GM23338 (cell line): ENCODE measurements at regions not wholly inside any gene's neighbourhood (a gene's known extent, or its start where the extent isn't known, plus 50 kb on each side); places are given as distances from the start of the nearest gene placed in this dataset.

Source experiments
- EZH2 ChIP-seq: fragments of 200-600 bp; sonication (generic); IDR thresholded peaks from one replicate; pipeline ENCODE4 v1.8.0; 2017; ENCODE audit warnings: antibody characterized with exemption, mild to moderate bottlenecking, low read depth; ENCODE audit not compliant: unreplicated experiment
- POLR2AphosphoS5 ChIP-seq: IDR thresholded peaks from 2 replicates; pipeline ENCODE4 v1.6.1; 2016; ENCODE audit warnings: antibody characterized with exemption, low read depth
- TF ChIP-seq, protein P1 (sequence below), 2 experiments: fragments of 200-600 bp in 1 of 2; sonication (generic) in 1 of 2; conservative IDR thresholded peaks; 2 replicates each; pipeline versions ENCODE4 v1.5.1 to v1.6.1; 2016 to 2017; ENCODE audit warnings: antibody characterized with exemption in 2 of 2, low read depth in 2 of 2, mild to moderate bottlenecking in 2 of 2, moderate library complexity in 1 of 2

GRCh38 chr9:79829566-79830302, 258.0 kb downstream of the TLE4 start:
- TF ChIP-seq, protein P1, sequence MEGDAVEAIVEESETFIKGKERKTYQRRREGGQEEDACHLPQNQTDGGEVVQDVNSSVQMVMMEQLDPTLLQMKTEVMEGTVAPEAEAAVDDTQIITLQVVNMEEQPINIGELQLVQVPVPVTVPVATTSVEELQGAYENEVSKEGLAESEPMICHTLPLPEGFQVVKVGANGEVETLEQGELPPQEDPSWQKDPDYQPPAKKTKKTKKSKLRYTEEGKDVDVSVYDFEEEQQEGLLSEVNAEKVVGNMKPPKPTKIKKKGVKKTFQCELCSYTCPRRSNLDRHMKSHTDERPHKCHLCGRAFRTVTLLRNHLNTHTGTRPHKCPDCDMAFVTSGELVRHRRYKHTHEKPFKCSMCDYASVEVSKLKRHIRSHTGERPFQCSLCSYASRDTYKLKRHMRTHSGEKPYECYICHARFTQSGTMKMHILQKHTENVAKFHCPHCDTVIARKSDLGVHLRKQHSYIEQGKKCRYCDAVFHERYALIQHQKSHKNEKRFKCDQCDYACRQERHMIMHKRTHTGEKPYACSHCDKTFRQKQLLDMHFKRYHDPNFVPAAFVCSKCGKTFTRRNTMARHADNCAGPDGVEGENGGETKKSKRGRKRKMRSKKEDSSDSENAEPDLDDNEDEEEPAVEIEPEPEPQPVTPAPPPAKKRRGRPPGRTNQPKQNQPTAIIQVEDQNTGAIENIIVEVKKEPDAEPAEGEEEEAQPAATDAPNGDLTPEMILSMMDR (conservative IDR thresholded peaks at IDR 0.05; ENCODE audit: low read depth in 2 of 2), result no peak
- TF ChIP-seq POLR2AphosphoS5 (no peak), EZH2 (no peak)
